Heart left ventricle (tissue), 16 donors: ENCODE measurements at regions not wholly inside any gene's neighbourhood (a gene's known extent, or its start where the extent isn't known, plus 50 kb on each side); places are given as distances from the start of the nearest gene placed in this dataset.

ENCODE experiments used
- ATAC-seq, 4 donors: fragments of 200-7000 bp; cut with Tn5 transposase; one replicate each; pipeline ENCODE4 v1.9.1; 2020 to 2022; ENCODE audit warnings: moderate library complexity in 4 of 4, mild to moderate bottlenecking in 3 of 4, moderate number of reproducible peaks in 1 of 4
- DNase-seq, 5 donors: peaks; one replicate each; pipeline ENCODE4 v3.0.0-alpha.2; 2020
- H3K27ac ChIP-seq, 12 donors: fragments of 200-600 bp; sonication (generic) in 4 of 12; one replicate each; pipeline versions ENCODE4 v1.5.0 to v1.8.0; 2016 to 2022; ENCODE audit warnings: mild to moderate bottlenecking in 2 of 12
- H3K27me3 ChIP-seq, 9 donors: fragments of 200-600 bp; sonication (generic) in 2 of 9; one replicate each; pipeline versions ENCODE4 v1.5.1 to v1.8.0; 2016 to 2022; ENCODE audit warnings: mild to moderate bottlenecking in 3 of 9
- H3K36me3 ChIP-seq, 9 donors: fragments of 200-600 bp; sonication (generic) in 2 of 9; one replicate each; pipeline versions ENCODE4 v1.5.0 to v1.8.0; 2018 to 2022; ENCODE audit warnings: mild to moderate bottlenecking in 2 of 9
- H3K4me1 ChIP-seq, 12 donors: fragments of 200-600 bp; sonication (generic) in 4 of 12; one replicate each; pipeline versions ENCODE4 v1.5.0 to v1.8.0; 2016 to 2022; ENCODE audit warnings: mild to moderate bottlenecking in 3 of 12
- H3K4me3 ChIP-seq, 12 donors: fragments of 200-600 bp; sonication (generic) in 4 of 12; one replicate each; pipeline versions ENCODE4 v1.5.0 to v1.8.0; 2017 to 2022; ENCODE audit warnings: mild to moderate bottlenecking in 9 of 12, moderate library complexity in 4 of 12
- H3K9me3 ChIP-seq, 12 donors: fragments of 200-600 bp; sonication (generic) in 4 of 12; one replicate each; pipeline versions ENCODE4 v1.5.0 to v1.8.0; 2016 to 2022; ENCODE audit warnings: mild to moderate bottlenecking in 1 of 12
- POLR2A ChIP-seq, 2 donors: fragments of 450-650 bp; IDR thresholded peaks; one replicate each; pipeline ENCODE4 v1.6.1; 2017; ENCODE audit warnings: antibody characterized with exemption in 2 of 2, mild to moderate bottlenecking in 2 of 2, moderate library complexity in 2 of 2
- WGBS, 4 donors: extraction: QIAGEN DNeasy Blood & Tissue Kit in 2 of 4; methylation state at CpG; one replicate each; pipeline versions ENCODE4 v1.1.5 to v1.1.7; 2013 to 2018; 5-methylcytosine and 5-hydroxymethylcytosine counted together
- intact Hi-C, 10 donors: fragments of 100-400 bp; cut with DNase I; formaldehyde crosslinking; loops; one replicate each; pipeline versions ENCODE4 v1.11.1 to v1.14.2; 2022
- TF ChIP-seq, protein P1 (sequence below), 12 donors: fragments of 200-600 bp; sonication (generic) in 4 of 12; IDR thresholded peaks; one replicate each; pipeline versions ENCODE4 v1.5.0 to v1.8.0; 2018 to 2022; ENCODE audit warnings: antibody characterized with exemption in 12 of 12, mild to moderate bottlenecking in 5 of 12
- donor health status: ischemic (EF 13 %, LVEDD 7.1; RV severe dilation, severe dysfunction).
- donor health status: healthy with polysubstance abuse.
- donor health status: DM: no; HTN: yes; CAD: no.
- donor health status: DM: no; HTN: no; CAD: no.
- donor health status: ischemic (EF 25% LVEDD 6.9; RV normal size, moderate dysfunction).
- donor health status: ischemic (EF 25% LVEDD 5.7; RV mildly dilated, moderate dysfunction).
- donor health status: healthy.
- donor health status: DM: yes; HTN: yes; CAD: no.
- donor health status: ischemic (EF 35%, LVEDD 5.7; RV mildly dilated, moderate dysfunction).
- donor health status: nonischemic (EF 11% LVEDD 7.7; RV severe dilation, severe dysfunction).
- donor health status: DM: yes; HTN: yes; CAD: no.
- donor health status: PGD.
- donor health status: ischemic (EF 29% LVEDD 5.4; RV normal size, mild dysfunction).
- donor health status: nonischemic (EF 23%, LVEDD 6.1; RV moderate dilation, normal function).

DNA sequence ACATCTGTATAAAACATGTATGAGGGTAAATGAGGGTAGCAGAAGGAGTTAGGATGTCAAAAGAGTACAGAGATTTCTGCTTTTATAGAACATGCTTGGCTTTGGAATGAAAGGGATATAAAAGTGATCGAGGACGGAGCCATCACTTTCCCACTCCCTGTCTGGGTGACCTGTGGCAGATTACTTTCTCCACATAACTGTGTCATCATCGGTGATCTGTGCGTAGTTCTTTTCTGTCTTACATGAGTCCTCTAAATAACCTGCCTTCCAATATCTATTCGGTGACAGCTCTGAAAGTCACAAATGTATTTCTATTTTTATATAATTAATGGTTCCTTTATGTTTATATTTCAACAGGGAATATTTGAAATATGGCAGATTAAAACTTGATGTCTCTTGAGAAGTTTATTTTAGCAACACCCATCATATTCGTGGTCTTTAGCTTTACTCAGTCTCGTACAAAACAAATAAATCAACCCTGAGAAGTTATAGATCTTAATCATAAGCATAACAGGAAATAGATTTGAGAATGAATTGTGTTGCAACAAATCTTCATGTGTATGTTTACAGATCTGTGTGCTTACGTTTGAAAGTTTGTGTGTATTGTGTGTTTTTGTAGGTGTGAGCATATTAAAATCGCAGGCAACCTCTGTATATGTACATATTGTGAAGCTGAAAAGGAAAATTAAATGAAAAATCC, 1094.3 kb downstream of the EFNB2 start:
- DNase-seq (no peak), ATAC-seq (no peak)
- Histone ChIP-seq H3K36me3 (no peaks in the 10 kb centered on the region), H3K9me3 (no peaks in the 10 kb centered on the region), H3K4me3 (no peak overlapping the region), H3K27me3 (no peaks in the 10 kb centered on the region), H3K27ac (peak overlapping the region in 1 of 12 donors; percentile 32), H3K4me1 (peaks cover 0 to 8% (median 0%) of the 10 kb centered on the region in 12 donors)
- intact Hi-C loops, result no loop called here
- TF ChIP-seq POLR2A (IDR thresholded peaks at IDR 0.05), result no peak
- TF ChIP-seq, protein P1, sequence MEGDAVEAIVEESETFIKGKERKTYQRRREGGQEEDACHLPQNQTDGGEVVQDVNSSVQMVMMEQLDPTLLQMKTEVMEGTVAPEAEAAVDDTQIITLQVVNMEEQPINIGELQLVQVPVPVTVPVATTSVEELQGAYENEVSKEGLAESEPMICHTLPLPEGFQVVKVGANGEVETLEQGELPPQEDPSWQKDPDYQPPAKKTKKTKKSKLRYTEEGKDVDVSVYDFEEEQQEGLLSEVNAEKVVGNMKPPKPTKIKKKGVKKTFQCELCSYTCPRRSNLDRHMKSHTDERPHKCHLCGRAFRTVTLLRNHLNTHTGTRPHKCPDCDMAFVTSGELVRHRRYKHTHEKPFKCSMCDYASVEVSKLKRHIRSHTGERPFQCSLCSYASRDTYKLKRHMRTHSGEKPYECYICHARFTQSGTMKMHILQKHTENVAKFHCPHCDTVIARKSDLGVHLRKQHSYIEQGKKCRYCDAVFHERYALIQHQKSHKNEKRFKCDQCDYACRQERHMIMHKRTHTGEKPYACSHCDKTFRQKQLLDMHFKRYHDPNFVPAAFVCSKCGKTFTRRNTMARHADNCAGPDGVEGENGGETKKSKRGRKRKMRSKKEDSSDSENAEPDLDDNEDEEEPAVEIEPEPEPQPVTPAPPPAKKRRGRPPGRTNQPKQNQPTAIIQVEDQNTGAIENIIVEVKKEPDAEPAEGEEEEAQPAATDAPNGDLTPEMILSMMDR (IDR thresholded peaks at IDR 0.05), result no peak
- WGBS, 4 donors, result 76 to 84% (median 81%) methylated on average over 9 of the region's 9 CpGs

DNA sequence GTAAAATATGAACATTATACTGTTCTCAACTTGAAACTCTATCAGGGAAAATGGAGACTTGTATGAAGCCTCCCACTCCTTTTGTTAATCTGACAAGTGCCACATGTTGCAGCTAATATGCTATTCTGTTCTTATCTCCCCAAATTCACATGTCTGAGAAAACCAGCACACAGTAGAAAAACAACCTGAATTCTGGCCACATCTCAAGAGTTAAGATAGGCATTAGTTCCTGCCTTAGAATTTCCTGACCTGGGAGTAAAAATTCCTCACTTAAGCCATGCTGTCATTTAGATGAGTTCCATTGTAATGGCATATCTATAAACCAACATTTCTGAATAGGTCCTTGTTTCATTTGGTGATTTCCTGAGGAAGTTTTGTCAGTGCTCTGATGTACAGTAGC, 1098.5 kb downstream of the EFNB2 start:
- Histone ChIP-seq H3K27ac (no peak overlapping the region), H3K4me1 (peaks cover 0 to 3% (median 0%) of the 10 kb centered on the region in 12 donors), H3K36me3 (no peaks in the 10 kb centered on the region), H3K9me3 (no peaks in the 10 kb centered on the region), H3K4me3 (no peak overlapping the region), H3K27me3 (no peaks in the 10 kb centered on the region)
- TF ChIP-seq POLR2A (IDR thresholded peaks at IDR 0.05), result no peak
- TF ChIP-seq, protein P1 (IDR thresholded peaks at IDR 0.05), result no peak
- ATAC-seq (peak in 2 of 4 donors; percentile 22 to 30), DNase-seq (no peak)
- intact Hi-C loops, result no loop called here

DNA sequence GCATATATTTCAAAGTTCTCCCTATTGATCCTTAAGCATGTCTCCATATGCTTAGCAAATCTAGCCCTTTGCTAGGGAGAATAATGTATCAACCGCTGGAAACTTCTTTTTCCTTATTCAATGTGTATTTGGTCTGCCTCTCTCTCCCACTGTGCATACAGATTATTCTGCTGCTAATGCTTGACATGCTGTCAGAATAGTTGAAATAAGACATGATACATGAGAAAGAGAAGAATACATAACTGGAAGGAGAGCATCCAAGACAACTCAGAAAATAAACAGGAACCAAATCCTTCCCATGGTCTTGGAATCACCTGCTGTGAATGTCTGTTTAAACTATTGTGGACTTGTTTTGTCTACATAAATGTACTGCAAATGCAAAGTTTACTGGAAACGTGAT, 1103.0 kb downstream of the EFNB2 start:
- no peaks in the 10 kb centered on the region for H3K27me3 ChIP-seq
- H3K9me3 ChIP-seq, result no peaks in the 10 kb centered on the region
- no peak for DNase-seq
- intact Hi-C loops, result no loop called here
- ATAC-seq, result no peak
- no peaks in the 10 kb centered on the region for H3K36me3 ChIP-seq
- TF ChIP-seq POLR2A (IDR thresholded peaks at IDR 0.05), result no peak
- TF ChIP-seq, protein P1 (IDR thresholded peaks at IDR 0.05), result no peak
- 78 to 89% (median 84%) methylated on average over 2 of the region's 2 CpGs for WGBS, 4 donors
- no peak overlapping the region for H3K27ac ChIP-seq
- no peak overlapping the region for H3K4me3 ChIP-seq
- H3K4me1 ChIP-seq, result peaks cover 0 to 3% (median 0%) of the 10 kb centered on the region in 12 donors

DNA sequence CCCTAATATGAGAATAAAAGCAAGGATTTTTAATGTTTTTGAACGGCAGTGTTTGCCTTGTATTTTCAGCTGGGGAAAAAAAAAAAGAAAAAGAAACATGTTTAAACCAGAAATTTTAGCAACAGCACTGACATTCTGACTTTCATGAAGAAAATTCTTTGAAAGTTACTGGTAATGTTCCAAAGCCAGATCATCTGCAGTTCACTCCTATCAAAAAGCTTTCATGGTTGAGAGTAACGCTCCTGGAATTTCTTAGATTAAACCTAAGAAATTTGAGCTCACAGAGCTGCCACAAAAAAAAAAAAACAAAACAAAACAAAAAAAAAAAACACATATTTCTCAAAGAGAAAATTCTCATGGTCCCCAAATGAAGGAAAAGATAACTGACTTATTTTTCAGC, 1106.7 kb downstream of the EFNB2 start:
- WGBS, 4 donors, result 69 to 83% (median 78%) methylated on average over 2 of the region's 2 CpGs
- H3K36me3 ChIP-seq, result no peaks in the 10 kb centered on the region
- intact Hi-C loops, result no loop called here
- TF ChIP-seq, protein P1 (IDR thresholded peaks at IDR 0.05), result no peak
- TF ChIP-seq POLR2A (IDR thresholded peaks at IDR 0.05), result no peak
- no peak overlapping the region for H3K27ac ChIP-seq
- no peak overlapping the region for H3K4me3 ChIP-seq
- DNase-seq, result no peak
- H3K27me3 ChIP-seq, result no peaks in the 10 kb centered on the region
- no peaks in the 10 kb centered on the region for H3K4me1 ChIP-seq
- ATAC-seq, result no peak
- H3K9me3 ChIP-seq, result no peaks in the 10 kb centered on the region
